ENCODE measurements at regions not wholly inside any gene's neighbourhood (a gene's known extent, or its start where the extent isn't known, plus 50 kb on each side); places are given as distances from the start of the nearest gene placed in this dataset.

GRCh38 chr6:14655201-14656061 lies 537.9 kb downstream of the CD83 start:
- H2AFZ ChIP-seq (ENCODE audit: low read depth): no peak overlapping the region
- POLR2A ChIA-PET: no interaction called here
- no peak overlapping the region for H3K4me2 ChIP-seq

More at GRCh38 chr6:14655201-14656061, 537.9 kb downstream of the CD83 start:
- CTCF ChIA-PET: no interaction called here
- Histone ChIP-seq H3K36me3 (replicated peaks in 1 of 2; ENCODE audit: control insufficient read depth in 1 of 2, insufficient read depth in 2 of 2, low read length in 1 of 2) (no peaks in the 10 kb centered on the region), H3K79me2 (ENCODE audit: insufficient read depth) (no peaks in the 10 kb centered on the region), H3K4me3 (ENCODE audit: low read depth in 2 of 2, low read length in 1 of 2) (no peak overlapping the region), H3K27ac (ENCODE audit: low read depth in 2 of 2, low read length in 1 of 2) (no peak overlapping the region), H3K27me3 (ENCODE audit: insufficient read depth) (no peaks in the 10 kb centered on the region; the same call in 1 of the 2 replicates), H3K4me1 (ENCODE audit: control insufficient read depth in 1 of 2, insufficient read depth in 2 of 2, low read depth in 1 of 2, low read length in 1 of 2) (no peaks in the 10 kb centered on the region; a peak in 1 of 4 replicates), H4K20me1 (ENCODE audit: insufficient read depth) (no peaks in the 10 kb centered on the region), H3F3A (replicated peaks; ENCODE audit: insufficient read depth) (no peaks in the 10 kb centered on the region), H3K9me2 (no peaks in the 10 kb centered on the region), H3K9ac (no peak overlapping the region), H3K9me3 (no peaks in the 10 kb centered on the region)
- DNase-seq: no peak
- no peak for TF ChIP-seq TAF1 (IDR thresholded peaks at IDR 0.05; ENCODE audit: borderline replicate concordance, low read depth, low read length)
- TF ChIP-seq CTCF (IDR thresholded peaks at IDR 0.05): no peak
- TF ChIP-seq USF2 (IDR thresholded peaks at IDR 0.05; ENCODE audit: borderline replicate concordance, low read depth, low read length): no peak
- TF ChIP-seq TCF12 (IDR thresholded peaks at IDR 0.05): no peak
- no peak for TF ChIP-seq JUND (IDR thresholded peaks at IDR 0.05)
- TF ChIP-seq ZBTB33 (IDR thresholded peaks at IDR 0.05; ENCODE audit: borderline replicate concordance, low read depth): no peak
- TF ChIP-seq SIN3A (IDR thresholded peaks at IDR 0.05; ENCODE audit: borderline replicate concordance, low read depth, low read length): no peak
- TF ChIP-seq CHD2 (IDR thresholded peaks at IDR 0.05; ENCODE audit: low read length, partially characterized antibody): no peak
- 56% methylated on average over 16 of the region's 16 CpGs for WGBS (ENCODE audit: low lambda C conversion rate)

Measured in SK-N-SH (cell line).